ENCODE measurements at regions not wholly inside any gene's neighbourhood (a gene's known extent, or its start where the extent isn't known, plus 50 kb on each side); places are given as distances from the start of the nearest gene placed in this dataset.

DNA sequence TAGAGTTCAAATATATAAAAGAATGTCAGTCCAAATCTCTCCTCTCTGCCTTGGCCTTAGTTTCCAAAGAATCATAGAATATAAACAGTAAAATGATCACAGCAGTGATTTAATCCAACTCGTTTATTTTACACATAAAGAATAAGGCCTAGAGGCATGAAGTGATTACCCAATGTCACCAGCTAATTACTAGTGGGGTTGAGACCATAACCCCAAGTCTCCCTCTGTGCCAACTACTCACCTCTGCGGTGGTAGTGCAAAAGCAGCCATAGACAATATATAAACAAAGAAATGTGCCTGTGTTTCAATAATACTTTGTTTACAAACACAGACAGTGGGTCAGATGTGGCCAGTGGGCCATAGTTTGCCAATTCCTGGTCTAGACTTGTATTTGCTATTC, 96.6 kb upstream of the FAT3 start:
- TF ChIP-seq, protein P1, sequence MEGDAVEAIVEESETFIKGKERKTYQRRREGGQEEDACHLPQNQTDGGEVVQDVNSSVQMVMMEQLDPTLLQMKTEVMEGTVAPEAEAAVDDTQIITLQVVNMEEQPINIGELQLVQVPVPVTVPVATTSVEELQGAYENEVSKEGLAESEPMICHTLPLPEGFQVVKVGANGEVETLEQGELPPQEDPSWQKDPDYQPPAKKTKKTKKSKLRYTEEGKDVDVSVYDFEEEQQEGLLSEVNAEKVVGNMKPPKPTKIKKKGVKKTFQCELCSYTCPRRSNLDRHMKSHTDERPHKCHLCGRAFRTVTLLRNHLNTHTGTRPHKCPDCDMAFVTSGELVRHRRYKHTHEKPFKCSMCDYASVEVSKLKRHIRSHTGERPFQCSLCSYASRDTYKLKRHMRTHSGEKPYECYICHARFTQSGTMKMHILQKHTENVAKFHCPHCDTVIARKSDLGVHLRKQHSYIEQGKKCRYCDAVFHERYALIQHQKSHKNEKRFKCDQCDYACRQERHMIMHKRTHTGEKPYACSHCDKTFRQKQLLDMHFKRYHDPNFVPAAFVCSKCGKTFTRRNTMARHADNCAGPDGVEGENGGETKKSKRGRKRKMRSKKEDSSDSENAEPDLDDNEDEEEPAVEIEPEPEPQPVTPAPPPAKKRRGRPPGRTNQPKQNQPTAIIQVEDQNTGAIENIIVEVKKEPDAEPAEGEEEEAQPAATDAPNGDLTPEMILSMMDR (IDR thresholded peaks at IDR 0.05; ENCODE audit: insufficient read depth, low read length) = no peak
- TF ChIP-seq, protein P2, sequence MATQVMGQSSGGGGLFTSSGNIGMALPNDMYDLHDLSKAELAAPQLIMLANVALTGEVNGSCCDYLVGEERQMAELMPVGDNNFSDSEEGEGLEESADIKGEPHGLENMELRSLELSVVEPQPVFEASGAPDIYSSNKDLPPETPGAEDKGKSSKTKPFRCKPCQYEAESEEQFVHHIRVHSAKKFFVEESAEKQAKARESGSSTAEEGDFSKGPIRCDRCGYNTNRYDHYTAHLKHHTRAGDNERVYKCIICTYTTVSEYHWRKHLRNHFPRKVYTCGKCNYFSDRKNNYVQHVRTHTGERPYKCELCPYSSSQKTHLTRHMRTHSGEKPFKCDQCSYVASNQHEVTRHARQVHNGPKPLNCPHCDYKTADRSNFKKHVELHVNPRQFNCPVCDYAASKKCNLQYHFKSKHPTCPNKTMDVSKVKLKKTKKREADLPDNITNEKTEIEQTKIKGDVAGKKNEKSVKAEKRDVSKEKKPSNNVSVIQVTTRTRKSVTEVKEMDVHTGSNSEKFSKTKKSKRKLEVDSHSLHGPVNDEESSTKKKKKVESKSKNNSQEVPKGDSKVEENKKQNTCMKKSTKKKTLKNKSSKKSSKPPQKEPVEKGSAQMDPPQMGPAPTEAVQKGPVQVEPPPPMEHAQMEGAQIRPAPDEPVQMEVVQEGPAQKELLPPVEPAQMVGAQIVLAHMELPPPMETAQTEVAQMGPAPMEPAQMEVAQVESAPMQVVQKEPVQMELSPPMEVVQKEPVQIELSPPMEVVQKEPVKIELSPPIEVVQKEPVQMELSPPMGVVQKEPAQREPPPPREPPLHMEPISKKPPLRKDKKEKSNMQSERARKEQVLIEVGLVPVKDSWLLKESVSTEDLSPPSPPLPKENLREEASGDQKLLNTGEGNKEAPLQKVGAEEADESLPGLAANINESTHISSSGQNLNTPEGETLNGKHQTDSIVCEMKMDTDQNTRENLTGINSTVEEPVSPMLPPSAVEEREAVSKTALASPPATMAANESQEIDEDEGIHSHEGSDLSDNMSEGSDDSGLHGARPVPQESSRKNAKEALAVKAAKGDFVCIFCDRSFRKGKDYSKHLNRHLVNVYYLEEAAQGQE (IDR thresholded peaks at IDR 0.05; ENCODE audit: insufficient replicate concordance, low read depth) = no peak
- TF ChIP-seq GABPA (IDR thresholded peaks at IDR 0.05; ENCODE audit: low read depth) (no peak), SPI1 (IDR thresholded peaks at IDR 0.05; ENCODE audit: borderline replicate concordance, low read depth) (no peak), POLR2AphosphoS5 (IDR thresholded peaks at IDR 0.05; ENCODE audit: low read depth) (no peak)
